T1000 (cell line): ENCODE measurements at regions not wholly inside any gene's neighbourhood (a gene's known extent, or its start where the extent isn't known, plus 50 kb on each side); places are given as distances from the start of the nearest gene placed in this dataset.
A peak's percentile ranks its signal among the peaks of the same experiment; 100 is the strongest.

Experiments
- DNase-seq: peaks from one replicate; lab custom pipeline; 2025; ENCODE audit warnings: mixed read lengths; lab: John Stamatoyannopoulos, UW

DNA sequence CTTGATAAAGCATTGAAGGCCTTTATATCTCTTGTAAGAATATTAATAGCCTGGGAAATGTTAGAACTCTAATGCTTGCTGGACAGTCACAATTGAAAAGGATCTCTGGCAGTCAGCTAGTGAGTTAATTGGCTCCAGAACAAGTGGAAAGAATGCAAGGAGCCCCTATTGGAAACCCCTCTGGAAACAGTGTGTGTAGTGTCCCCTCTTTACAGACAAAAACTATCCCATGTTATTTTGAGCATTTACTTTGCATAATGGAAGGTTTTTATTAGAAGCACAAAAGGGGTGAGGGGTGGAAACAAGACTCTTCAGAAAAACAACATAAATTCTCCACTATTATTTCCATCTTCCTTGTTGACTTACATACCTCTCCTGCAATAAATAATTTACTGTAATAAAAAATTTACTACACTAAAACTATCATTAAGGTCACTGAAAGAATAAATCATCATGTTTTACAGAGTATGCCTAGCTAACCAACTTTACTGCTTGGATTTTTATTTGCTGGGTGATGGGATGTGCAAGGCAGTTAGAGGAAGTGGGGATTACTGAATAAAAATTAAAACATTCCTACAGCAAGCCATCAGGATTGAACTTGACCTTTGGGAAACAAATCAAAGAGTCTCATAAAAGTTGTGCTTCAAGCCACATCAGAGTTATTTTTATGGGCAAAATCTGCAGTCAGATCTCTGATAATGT is 610.4 kb downstream of the TBC1D4 start:
- DNase-seq = peak; percentile 5

DNA sequence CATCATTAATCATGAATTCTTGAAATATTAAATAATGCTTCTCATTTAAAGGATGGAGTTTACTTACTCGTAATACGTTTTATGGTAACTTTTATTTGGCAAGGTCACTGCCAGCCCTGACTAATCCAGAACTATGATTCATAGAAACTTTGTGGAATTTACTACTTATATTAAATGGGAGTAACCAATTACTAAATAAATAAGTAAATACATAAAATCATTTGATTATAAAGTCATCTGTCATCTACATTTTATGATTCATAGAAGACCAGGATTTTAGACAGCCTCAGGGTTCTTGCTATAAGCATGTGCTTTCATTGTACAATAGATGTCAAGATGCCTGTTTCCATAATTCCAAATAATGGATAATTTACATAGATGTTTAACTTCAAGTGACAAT is 611.1 kb downstream of the TBC1D4 start:
- DNase-seq = no peak

GRCh38 chr13:74869846-74870245 is 612.1 kb downstream of the TBC1D4 start:
- no peak for DNase-seq

GRCh38 chr13:74868049-74868448 is 613.9 kb downstream of the TBC1D4 start:
- no peak for DNase-seq

- no peak for DNase-seq
Measured at GRCh38 chr13:74867460-74867859, 614.5 kb downstream of the TBC1D4 start.

DNA sequence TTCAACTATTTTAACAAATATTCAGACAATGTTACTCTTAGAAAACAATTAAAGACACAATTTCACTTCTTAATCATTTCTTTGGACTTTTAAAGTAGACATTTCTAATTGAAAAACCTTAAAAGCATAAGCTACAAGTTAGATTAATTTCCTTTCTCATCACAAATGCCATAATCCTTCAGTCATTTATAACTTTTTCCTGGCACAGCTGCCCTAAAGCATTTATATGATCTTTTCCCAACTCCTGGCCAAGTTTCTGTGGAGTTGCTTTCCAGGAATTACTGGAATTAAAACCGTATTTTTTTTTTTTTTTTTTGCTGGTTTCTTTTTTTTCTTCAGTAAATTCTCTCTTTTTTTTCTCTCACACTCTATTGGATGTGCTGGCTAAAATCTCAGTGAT is 615.9 kb downstream of the TBC1D4 start:
- DNase-seq = no peak

DNA sequence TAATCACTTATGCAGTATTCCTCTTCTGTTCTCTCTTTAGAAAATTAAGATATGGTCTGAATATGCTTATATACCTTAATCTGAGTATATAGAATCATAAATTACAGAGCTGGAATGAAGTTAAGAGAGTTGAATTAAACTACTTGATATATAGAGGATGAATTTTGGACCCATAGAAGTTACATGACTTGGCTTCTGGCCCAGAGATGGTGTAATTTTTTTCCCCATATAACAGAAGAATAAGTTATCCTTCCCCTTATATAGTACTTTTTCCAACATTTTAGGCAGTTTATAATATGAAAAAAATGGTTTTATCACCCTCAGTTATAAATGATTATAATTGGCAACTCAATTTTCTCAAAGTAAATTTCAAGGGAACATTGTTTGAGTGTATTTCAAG is 616.3 kb downstream of the TBC1D4 start:
- no peak for DNase-seq

DNA sequence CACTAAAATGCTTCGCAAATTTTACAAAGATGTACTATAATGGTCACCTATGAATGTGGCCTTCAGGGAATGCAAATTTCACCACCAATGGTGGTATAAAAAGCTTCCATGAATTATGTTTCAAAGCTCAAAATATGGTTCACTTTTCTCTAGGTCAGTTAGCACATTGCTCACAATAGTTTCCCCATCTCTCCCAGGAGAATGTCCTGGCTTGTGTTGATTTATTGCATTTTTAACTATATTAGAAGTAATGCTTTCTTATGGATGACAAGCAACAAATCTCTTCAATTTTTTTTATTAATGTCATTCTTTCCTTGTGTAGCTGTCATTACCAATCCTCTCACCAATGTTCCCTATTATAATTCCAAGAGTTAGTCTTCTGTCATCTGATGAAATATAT is 621.2 kb downstream of the TBC1D4 start:
- DNase-seq = no peak

GRCh38 chr13:74850893-74851292 is 631.1 kb downstream of the TBC1D4 start:
- no peak for DNase-seq

DNA sequence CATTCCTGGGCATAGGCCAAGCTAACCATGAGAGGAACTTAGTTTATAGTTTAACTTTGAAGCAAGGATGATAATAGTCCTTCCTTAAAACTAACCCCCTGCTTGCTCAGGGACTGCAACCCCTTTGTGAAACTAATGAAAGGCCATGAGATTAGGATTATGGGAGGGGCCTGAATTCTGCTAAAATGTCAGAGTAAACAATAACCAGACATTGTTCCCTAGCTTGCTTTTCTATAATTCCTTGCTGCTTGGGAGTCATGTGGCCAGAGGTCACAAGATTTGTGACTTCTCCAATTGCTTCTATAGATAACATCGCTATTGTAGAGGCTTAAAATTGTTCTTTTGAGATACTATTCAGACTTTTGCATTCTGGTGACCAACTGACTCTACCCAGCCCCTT is 634.0 kb downstream of the TBC1D4 start:
- no peak for DNase-seq

- no peak for DNase-seq
Measured at GRCh38 chr13:74845806-74846205, 636.2 kb downstream of the TBC1D4 start.

- no peak for DNase-seq
Measured at GRCh38 chr13:74841651-74842050, 640.3 kb downstream of the TBC1D4 start.

- DNase-seq = no peak
Measured at GRCh38 chr13:74841123-74841522, 640.8 kb downstream of the TBC1D4 start.

DNA sequence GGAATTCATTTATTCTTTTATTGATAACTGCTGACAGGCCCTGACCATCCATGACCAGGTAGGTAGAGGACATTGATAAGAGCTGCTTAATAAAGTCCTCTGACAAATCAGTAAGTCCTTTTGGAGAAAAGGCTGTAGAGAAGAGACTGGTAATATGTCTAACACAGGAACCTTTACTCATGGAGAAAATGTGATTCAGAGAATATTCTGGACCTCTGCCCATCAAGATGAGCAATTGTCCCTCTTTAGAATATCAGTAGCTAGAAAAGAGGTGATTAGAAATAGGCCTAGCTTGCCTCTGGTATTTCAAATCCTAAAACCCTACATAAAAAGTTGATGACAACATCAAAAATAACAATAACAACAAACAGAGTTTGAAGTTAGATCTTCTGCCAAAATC is 642.3 kb downstream of the TBC1D4 start:
- no peak for DNase-seq

DNA sequence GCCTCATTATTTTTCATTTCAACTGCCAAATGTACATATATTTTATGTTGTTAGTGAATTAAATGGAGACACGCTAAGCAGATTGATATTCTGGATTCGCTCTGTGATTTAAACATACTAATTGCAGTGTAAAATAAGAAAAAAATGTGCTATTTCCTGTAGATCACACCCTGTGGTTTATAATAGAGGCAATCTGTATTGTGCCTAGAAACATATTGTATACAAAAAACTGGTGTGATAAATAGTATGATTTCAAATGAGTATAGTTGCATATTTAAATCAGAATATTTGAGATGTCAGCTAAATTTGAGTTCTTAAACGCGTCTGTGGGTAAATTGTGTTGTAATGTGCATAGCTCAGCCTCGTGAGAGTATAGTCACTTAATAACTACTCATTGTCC is 643.9 kb downstream of the TBC1D4 start:
- DNase-seq = no peak

GRCh38 chr13:74836628-74837027 is 645.3 kb downstream of the TBC1D4 start:
- no peak for DNase-seq

DNA sequence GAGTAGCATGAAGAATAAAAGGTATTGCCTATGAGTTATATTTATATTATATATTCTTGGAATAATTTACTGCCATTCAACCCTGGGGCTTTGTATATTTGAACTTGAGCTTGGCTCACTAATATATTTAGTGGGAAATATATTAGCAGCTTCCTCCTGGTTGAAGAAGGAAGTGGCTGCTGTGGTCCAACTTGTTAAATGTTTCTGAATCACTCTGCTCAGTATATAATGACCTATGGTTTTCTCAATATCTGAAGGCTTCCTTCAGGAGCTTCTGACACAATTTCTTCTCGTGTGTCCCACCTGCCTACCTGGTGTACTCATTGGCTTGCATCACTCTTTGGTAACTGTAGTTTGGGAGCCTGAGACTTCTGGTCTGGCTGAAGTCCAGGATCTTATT is 646.4 kb downstream of the TBC1D4 start:
- DNase-seq = no peak

- DNase-seq = no peak
Measured at GRCh38 chr13:74825938-74826246, 656.1 kb downstream of the TBC1D4 start.

DNA sequence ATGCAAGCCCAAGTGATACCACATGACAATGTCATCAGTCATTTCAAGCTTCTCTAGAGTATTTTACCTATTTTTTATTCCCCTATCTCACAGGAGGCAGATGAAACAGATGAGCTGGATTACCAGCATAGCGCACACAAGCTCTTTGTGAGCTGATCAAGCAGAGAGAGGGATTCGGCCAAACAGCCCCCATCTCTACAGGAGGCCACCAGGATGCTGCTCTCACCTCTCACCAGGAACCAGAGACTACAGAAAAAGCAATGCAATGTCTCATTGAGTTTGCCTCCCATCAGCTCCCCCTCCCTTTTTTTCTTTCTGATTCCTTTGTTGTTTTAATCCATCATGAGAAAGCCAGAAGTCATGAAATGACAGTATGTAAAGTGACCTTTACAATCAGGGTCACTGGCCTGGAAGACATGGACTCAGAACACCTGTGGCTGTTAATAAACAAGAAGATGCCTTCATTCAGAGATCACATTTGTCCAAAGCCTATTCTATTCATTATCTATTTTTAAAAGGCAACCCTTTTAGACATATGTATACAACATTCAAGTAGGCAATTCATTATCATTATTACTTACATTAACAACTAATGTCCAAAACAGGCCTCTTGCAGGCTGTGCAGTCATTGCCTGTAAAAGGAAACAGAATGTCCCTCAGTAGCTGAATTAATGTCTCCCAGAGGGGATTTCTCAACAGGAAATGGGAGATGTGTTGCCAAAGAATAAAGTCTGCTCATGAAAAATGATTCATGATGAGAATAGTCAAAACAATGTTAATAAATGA is 656.6 kb downstream of the TBC1D4 start:
- no peak for DNase-seq

DNA sequence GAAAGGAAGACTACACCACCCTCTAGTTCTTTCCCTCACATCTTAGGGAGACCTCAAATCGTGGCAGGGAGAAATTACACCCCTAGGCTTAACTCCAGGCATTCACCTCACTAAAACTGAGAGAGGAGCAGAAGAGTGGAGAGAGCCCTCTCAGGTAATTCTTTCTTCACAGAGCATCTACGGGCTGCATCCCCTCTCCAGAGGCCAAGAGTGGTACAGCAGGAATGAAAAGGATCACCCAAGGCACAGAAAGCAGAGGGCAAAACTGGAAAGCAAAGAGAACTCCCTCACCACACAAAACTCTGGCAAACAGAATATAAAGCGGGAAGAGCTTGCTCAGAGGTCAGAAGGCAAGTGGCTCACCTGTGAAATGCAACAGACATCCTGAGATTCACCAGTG is 661.2 kb downstream of the TBC1D4 start:
- DNase-seq = no peak

GRCh38 chr13:74819549-74819948 is 662.4 kb downstream of the TBC1D4 start:
- DNase-seq = no peak

DNA sequence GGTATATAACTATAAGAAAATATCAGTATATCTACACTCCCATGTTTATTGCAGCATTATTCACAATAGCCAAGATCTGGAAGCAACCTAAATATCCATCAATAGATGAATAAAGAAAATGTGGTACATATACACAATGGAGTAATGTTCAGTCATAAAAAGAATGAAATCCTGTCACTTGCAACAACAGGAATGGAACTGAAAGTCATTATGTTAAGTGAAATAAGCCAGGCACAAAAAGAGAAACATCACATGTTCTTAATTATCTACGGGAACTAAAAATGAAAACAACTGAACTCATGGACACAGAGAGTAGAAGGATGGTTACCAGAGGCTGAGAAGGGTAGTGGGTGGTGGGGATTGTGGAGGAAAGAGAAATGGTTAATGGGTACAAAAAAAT is 665.2 kb downstream of the TBC1D4 start:
- DNase-seq = no peak

DNA sequence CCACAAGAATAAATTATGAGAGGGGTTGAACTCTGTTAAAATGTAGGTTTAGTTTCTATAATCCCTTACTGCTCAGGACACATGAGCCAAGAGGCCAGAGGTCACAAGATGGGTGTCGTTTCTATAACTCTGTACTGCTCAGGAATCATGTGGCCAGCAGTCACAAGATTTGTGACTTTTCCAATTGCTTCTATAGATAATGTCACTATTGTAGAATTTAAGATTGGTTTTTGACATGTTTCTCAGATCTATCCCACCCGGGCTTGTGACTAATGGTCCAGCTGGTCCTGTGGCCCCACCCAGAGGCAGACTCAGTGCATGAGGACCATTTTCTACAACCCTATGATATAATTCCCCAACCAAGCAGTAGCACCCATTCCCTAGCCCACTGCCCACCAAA is 662.0 kb upstream of the KLF12 start:
- no peak for DNase-seq

- DNase-seq = no peak
Measured at GRCh38 chr13:74795526-74795925, 661.3 kb upstream of the KLF12 start.
